Liver (tissue), 8 donors: ENCODE measurements at regions not wholly inside any gene's neighbourhood (a gene's known extent, or its start where the extent isn't known, plus 50 kb on each side); places are given as distances from the start of the nearest gene placed in this dataset.

Experiments
- DNase-seq: peaks from one replicate; pipeline ENCODE4 v3.0.0-alpha.2; 2017; ENCODE audit warnings: low spot score
- H3K27ac ChIP-seq, 2 donors: one replicate each; pipeline ENCODE4 v1.7.0; 2013; ENCODE audit warnings: inconsistent platforms in 2 of 2, low read length in 2 of 2, control low read depth in 1 of 2, low read depth in 1 of 2, mild to moderate bottlenecking in 1 of 2
- H3K27me3 ChIP-seq, 4 donors: one replicate each; pipeline versions ENCODE4 v1.6.1 to v1.7.0; 2013; ENCODE audit warnings: low read length in 3 of 4, inconsistent platforms in 1 of 4, mild to moderate bottlenecking in 1 of 4, moderate library complexity in 1 of 4; ENCODE audit not compliant: control insufficient read depth in 4 of 4, insufficient read depth in 4 of 4
- H3K36me3 ChIP-seq, 4 donors: one replicate each; pipeline versions ENCODE4 v1.6.1 to v1.7.0; 2013; ENCODE audit warnings: low read length in 3 of 4, mild to moderate bottlenecking in 3 of 4, low read depth in 1 of 4, moderate library complexity in 1 of 4; ENCODE audit not compliant: control insufficient read depth in 4 of 4, insufficient read depth in 3 of 4
- H3K4me1 ChIP-seq, 4 donors: one replicate each; pipeline versions ENCODE4 v1.6.1 to v1.7.0; 2013; ENCODE audit warnings: low read length in 3 of 4, mild to moderate bottlenecking in 3 of 4, moderate library complexity in 1 of 4; ENCODE audit not compliant: control insufficient read depth in 4 of 4, insufficient read depth in 4 of 4
- H3K4me3 ChIP-seq, 3 donors: one replicate each; pipeline versions ENCODE4 v1.6.1 to v1.7.0; 2013; ENCODE audit warnings: low read length in 3 of 3, control low read depth in 1 of 3, low read depth in 1 of 3, mild to moderate bottlenecking in 1 of 3
- H3K9ac ChIP-seq, 2 donors: one replicate each; pipeline ENCODE4 v1.7.0; 2013; ENCODE audit warnings: low read length in 2 of 2, mild to moderate bottlenecking in 2 of 2, moderate library complexity in 2 of 2, control low read depth in 1 of 2, low read depth in 1 of 2
- H3K9me3 ChIP-seq, 4 donors: one replicate each; pipeline versions ENCODE4 v1.6.1 to v1.7.0; 2013; ENCODE audit warnings: low read length in 3 of 4; ENCODE audit not compliant: control insufficient read depth in 4 of 4
- FOXA1 ChIP-seq: IDR thresholded peaks from 2 replicates; pipeline ENCODE4 v1.6.1; 2016; ENCODE audit warnings: antibody characterized with exemption
- GABPA ChIP-seq, 2 donors: IDR thresholded peaks in 1 of 2; conservative IDR thresholded peaks in 1 of 2; 2 replicates each; pipeline ENCODE4 v1.6.1; 2016; ENCODE audit warnings: antibody characterized with exemption in 2 of 2, mild to moderate bottlenecking in 1 of 2, moderate library complexity in 1 of 2
- HNF4A ChIP-seq, 2 donors: conservative IDR thresholded peaks; 2 replicates each; pipeline ENCODE4 v1.6.1; 2016; ENCODE audit warnings: antibody characterized with exemption in 2 of 2, mild to moderate bottlenecking in 2 of 2
- HNF4G ChIP-seq: IDR thresholded peaks from 2 replicates; pipeline ENCODE4 v1.6.1; 2016; ENCODE audit warnings: antibody characterized with exemption
- JUND ChIP-seq, 2 donors: IDR thresholded peaks; 2 replicates each; pipeline ENCODE4 v1.6.1; 2016; ENCODE audit warnings: antibody characterized with exemption in 2 of 2
- NR2F2 ChIP-seq: IDR thresholded peaks from 2 replicates; pipeline ENCODE4 v1.6.1; 2016; ENCODE audit warnings: antibody characterized with exemption
- RAD21 ChIP-seq, 2 donors: IDR thresholded peaks; 2 replicates each; pipeline ENCODE4 v1.6.1; 2016; ENCODE audit warnings: antibody characterized with exemption in 2 of 2, mild to moderate bottlenecking in 2 of 2
- RXRA ChIP-seq, 2 donors: IDR thresholded peaks; 2 replicates each; pipeline ENCODE4 v1.6.1; 2017 to 2018; ENCODE audit warnings: antibody characterized with exemption in 2 of 2, mild to moderate bottlenecking in 1 of 2
- SP1 ChIP-seq: IDR thresholded peaks from 2 replicates; pipeline ENCODE4 v1.6.1; 2018; ENCODE audit warnings: antibody characterized with exemption, mild to moderate bottlenecking
- YY1 ChIP-seq: IDR thresholded peaks from 2 replicates; pipeline ENCODE4 v1.6.1; 2016; ENCODE audit warnings: antibody characterized with exemption, mild to moderate bottlenecking
- WGBS: extraction: QIAGEN DNeasy Blood & Tissue Kit; methylation state at CpG from one replicate; pipeline ENCODE4 v1.1.7; 2013; 5-methylcytosine and 5-hydroxymethylcytosine counted together
- TF ChIP-seq, protein P1 (sequence below): IDR thresholded peaks from 2 replicates; pipeline ENCODE4 v1.6.1; 2016; ENCODE audit warnings: antibody characterized with exemption, mild to moderate bottlenecking
- TF ChIP-seq, protein P2 (sequence below): IDR thresholded peaks from 2 replicates; pipeline ENCODE4 v1.6.1; 2016; ENCODE audit warnings: antibody characterized with exemption
- TF ChIP-seq, protein P3 (sequence below): IDR thresholded peaks from 2 replicates; pipeline ENCODE4 v1.6.1; 2016; ENCODE audit warnings: antibody characterized with exemption
- TF ChIP-seq, protein P4 (sequence below): fragments of 150-350 bp; IDR thresholded peaks from 2 replicates; pipeline ENCODE4 v1.5.1; 2017; ENCODE audit warnings: improper control_type of control experiment, low read depth, low read length; ENCODE audit not compliant: missing input control
- TF ChIP-seq, protein P5 (sequence below): IDR thresholded peaks from 2 replicates; pipeline ENCODE4 v1.6.1; 2016; ENCODE audit warnings: antibody characterized with exemption
- donor health status: healthy.
- donor health status: healthy.
- donor health status: healthy.
- donor health status: healthy.
- donor health status: healthy.

DNA sequence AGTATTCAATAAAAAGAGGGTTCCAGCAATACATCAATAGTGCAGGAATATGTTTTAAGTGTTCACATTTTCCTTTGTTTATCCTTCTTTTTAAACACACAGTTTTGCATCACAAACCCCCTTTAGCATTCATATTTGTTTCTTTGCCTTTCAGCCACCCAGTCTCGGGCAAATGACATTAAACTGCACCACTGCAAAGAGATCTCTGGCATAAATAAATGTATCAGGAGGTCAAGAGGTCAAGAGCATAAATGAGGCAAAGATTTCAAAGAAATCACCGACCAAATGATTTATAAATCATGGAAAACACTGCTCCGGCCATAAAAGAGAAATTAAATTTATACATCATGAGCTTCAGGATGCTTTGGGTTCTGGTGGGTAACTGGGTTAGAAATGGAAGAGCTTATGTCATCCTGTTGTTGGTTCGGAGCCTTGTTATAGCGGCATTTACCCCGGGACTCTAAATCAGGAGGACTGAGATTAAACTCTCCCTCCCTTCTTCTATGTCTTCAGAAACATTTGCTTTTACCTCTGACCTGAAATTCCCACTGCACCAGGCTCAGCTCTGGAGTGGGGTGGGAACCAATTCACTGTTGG, 449.6 kb upstream of the CLINT1 start:
- Histone ChIP-seq H3K4me3 (no peak overlapping the region), H3K27ac (no peak overlapping the region), H3K27me3 (no peaks in the 10 kb centered on the region), H3K9me3 (no peaks in the 10 kb centered on the region), H3K9ac (no peak overlapping the region), H3K4me1 (no peaks in the 10 kb centered on the region), H3K36me3 (no peaks in the 10 kb centered on the region)
- TF ChIP-seq, protein P1, sequence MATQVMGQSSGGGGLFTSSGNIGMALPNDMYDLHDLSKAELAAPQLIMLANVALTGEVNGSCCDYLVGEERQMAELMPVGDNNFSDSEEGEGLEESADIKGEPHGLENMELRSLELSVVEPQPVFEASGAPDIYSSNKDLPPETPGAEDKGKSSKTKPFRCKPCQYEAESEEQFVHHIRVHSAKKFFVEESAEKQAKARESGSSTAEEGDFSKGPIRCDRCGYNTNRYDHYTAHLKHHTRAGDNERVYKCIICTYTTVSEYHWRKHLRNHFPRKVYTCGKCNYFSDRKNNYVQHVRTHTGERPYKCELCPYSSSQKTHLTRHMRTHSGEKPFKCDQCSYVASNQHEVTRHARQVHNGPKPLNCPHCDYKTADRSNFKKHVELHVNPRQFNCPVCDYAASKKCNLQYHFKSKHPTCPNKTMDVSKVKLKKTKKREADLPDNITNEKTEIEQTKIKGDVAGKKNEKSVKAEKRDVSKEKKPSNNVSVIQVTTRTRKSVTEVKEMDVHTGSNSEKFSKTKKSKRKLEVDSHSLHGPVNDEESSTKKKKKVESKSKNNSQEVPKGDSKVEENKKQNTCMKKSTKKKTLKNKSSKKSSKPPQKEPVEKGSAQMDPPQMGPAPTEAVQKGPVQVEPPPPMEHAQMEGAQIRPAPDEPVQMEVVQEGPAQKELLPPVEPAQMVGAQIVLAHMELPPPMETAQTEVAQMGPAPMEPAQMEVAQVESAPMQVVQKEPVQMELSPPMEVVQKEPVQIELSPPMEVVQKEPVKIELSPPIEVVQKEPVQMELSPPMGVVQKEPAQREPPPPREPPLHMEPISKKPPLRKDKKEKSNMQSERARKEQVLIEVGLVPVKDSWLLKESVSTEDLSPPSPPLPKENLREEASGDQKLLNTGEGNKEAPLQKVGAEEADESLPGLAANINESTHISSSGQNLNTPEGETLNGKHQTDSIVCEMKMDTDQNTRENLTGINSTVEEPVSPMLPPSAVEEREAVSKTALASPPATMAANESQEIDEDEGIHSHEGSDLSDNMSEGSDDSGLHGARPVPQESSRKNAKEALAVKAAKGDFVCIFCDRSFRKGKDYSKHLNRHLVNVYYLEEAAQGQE: no peak
- TF ChIP-seq HNF4A (conservative IDR thresholded peaks at IDR 0.05): no peak
- WGBS: 78% methylated on average over 6 of the region's 6 CpGs
- DNase-seq: no peak

DNA sequence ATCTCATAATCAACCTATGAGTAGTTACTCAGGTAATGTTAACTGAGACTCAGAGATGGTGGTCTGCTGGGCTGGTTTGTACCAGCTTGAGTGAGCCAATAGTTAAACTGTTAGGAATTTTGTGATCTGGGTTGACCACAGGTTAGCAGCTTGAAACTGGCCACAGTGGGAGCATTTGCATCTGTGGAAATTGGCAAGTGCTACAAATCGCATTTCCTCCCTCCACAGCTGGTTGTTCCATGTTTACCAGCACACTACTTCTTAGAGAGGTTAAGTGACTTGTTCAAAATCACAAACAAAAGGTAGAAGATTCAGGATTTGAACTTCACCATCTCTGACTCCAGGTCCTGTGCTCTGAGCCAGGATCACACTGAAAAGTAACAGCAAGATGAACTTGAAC, 446.9 kb upstream of the CLINT1 start:
- Histone ChIP-seq H3K9ac (no peak overlapping the region), H3K36me3 (no peaks in the 10 kb centered on the region), H3K4me1 (no peaks in the 10 kb centered on the region), H3K27me3 (no peaks in the 10 kb centered on the region), H3K4me3 (no peak overlapping the region), H3K9me3 (no peaks in the 10 kb centered on the region), H3K27ac (no peak overlapping the region)
- no peak for DNase-seq
- TF ChIP-seq NR2F2: no peak
- no peak for TF ChIP-seq GABPA (IDR thresholded peaks at IDR 0.05 in 1 of 2, conservative IDR thresholded peaks at IDR 0.05 in 1 of 2)
- no peak for TF ChIP-seq RAD21 (IDR thresholded peaks at IDR 0.05)
- TF ChIP-seq, protein P2, sequence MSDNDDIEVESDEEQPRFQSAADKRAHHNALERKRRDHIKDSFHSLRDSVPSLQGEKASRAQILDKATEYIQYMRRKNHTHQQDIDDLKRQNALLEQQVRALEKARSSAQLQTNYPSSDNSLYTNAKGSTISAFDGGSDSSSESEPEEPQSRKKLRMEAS: no peak
- TF ChIP-seq RXRA (IDR thresholded peaks at IDR 0.05): no peak
- TF ChIP-seq, protein P1: no peak
- TF ChIP-seq, protein P3, sequence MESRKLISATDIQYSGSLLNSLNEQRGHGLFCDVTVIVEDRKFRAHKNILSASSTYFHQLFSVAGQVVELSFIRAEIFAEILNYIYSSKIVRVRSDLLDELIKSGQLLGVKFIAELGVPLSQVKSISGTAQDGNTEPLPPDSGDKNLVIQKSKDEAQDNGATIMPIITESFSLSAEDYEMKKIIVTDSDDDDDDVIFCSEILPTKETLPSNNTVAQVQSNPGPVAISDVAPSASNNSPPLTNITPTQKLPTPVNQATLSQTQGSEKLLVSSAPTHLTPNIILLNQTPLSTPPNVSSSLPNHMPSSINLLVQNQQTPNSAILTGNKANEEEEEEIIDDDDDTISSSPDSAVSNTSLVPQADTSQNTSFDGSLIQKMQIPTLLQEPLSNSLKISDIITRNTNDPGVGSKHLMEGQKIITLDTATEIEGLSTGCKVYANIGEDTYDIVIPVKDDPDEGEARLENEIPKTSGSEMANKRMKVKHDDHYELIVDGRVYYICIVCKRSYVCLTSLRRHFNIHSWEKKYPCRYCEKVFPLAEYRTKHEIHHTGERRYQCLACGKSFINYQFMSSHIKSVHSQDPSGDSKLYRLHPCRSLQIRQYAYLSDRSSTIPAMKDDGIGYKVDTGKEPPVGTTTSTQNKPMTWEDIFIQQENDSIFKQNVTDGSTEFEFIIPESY: no peak
- TF ChIP-seq, protein P4, sequence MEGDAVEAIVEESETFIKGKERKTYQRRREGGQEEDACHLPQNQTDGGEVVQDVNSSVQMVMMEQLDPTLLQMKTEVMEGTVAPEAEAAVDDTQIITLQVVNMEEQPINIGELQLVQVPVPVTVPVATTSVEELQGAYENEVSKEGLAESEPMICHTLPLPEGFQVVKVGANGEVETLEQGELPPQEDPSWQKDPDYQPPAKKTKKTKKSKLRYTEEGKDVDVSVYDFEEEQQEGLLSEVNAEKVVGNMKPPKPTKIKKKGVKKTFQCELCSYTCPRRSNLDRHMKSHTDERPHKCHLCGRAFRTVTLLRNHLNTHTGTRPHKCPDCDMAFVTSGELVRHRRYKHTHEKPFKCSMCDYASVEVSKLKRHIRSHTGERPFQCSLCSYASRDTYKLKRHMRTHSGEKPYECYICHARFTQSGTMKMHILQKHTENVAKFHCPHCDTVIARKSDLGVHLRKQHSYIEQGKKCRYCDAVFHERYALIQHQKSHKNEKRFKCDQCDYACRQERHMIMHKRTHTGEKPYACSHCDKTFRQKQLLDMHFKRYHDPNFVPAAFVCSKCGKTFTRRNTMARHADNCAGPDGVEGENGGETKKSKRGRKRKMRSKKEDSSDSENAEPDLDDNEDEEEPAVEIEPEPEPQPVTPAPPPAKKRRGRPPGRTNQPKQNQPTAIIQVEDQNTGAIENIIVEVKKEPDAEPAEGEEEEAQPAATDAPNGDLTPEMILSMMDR: no peak
- TF ChIP-seq HNF4A (conservative IDR thresholded peaks at IDR 0.05): no peak
- no peak for TF ChIP-seq FOXA1
- TF ChIP-seq YY1: no peak
- TF ChIP-seq SP1: no peak
- no peak for TF ChIP-seq JUND (IDR thresholded peaks at IDR 0.05)
- no peak for TF ChIP-seq HNF4G
- TF ChIP-seq, protein P5, sequence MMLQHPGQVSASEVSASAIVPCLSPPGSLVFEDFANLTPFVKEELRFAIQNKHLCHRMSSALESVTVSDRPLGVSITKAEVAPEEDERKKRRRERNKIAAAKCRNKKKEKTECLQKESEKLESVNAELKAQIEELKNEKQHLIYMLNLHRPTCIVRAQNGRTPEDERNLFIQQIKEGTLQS: no peak
- WGBS: 95% methylated on average over 1 of the region's 1 CpG
